Peyer's patch (tissue), 4 donors: ENCODE measurements at regions not wholly inside any gene's neighbourhood (a gene's known extent, or its start where the extent isn't known, plus 50 kb on each side); places are given as distances from the start of the nearest gene placed in this dataset.

Experiments used
- POLR2A ChIP-seq, 2 donors: fragments of 450-650 bp; IDR thresholded peaks; one replicate each; pipeline ENCODE4 v1.5.1; 2017; ENCODE audit warnings: antibody characterized with exemption in 2 of 2, mild to moderate bottlenecking in 2 of 2, moderate library complexity in 2 of 2
- TF ChIP-seq, protein P1 (sequence below), 6 experiments: fragments of 450-650 bp in 4 of 6; fragments of 200-600 bp in 2 of 6; sonication (generic) in 1 of 6; IDR thresholded peaks; one replicate each; pipeline ENCODE4 v1.5.1; 2017 to 2019; ENCODE audit warnings: antibody characterized with exemption in 6 of 6, mild to moderate bottlenecking in 3 of 6, moderate library complexity in 1 of 6

- TF ChIP-seq, protein P1, sequence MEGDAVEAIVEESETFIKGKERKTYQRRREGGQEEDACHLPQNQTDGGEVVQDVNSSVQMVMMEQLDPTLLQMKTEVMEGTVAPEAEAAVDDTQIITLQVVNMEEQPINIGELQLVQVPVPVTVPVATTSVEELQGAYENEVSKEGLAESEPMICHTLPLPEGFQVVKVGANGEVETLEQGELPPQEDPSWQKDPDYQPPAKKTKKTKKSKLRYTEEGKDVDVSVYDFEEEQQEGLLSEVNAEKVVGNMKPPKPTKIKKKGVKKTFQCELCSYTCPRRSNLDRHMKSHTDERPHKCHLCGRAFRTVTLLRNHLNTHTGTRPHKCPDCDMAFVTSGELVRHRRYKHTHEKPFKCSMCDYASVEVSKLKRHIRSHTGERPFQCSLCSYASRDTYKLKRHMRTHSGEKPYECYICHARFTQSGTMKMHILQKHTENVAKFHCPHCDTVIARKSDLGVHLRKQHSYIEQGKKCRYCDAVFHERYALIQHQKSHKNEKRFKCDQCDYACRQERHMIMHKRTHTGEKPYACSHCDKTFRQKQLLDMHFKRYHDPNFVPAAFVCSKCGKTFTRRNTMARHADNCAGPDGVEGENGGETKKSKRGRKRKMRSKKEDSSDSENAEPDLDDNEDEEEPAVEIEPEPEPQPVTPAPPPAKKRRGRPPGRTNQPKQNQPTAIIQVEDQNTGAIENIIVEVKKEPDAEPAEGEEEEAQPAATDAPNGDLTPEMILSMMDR (IDR thresholded peaks at IDR 0.05) = no peak
- TF ChIP-seq POLR2A (IDR thresholded peaks at IDR 0.05) = no peak
Measured at GRCh38 chr11:131092469-131092868, 176.2 kb upstream of the SNX19 start.
